K562 (cell line): ENCODE measurements at regions not wholly inside any gene's neighbourhood (a gene's known extent, or its start where the extent isn't known, plus 50 kb on each side); places are given as distances from the start of the nearest gene placed in this dataset.
A peak's percentile ranks its signal among the peaks of the same experiment; 100 is the strongest.

ENCODE experiments used
- ATAC-seq: fragments of 200-7000 bp; cut with Tn5 transposase; 3 replicates; pipeline ENCODE4 v1.9.1; 2020; ENCODE audit warnings: moderate library complexity
- BruUV-seq: library from RNA; stranded (reverse); fragments of 400-500 nt; replicated peaks from 2 replicates; lab custom pipeline; 2021; lab: Mats Ljungman, UMichigan
- CTCF ChIA-PET: fragments of 300-600 bp; formaldehyde crosslinking; extraction: SDS; loops from one replicate; lab custom pipeline; 2021; ENCODE audit warnings: low intra/inter-chr PET ratio; lab: Yijun Ruan, JAX
- POLR2A ChIA-PET: fragments of 300-600, 350-650 bp; sonication (Branson Sonifier 250); formaldehyde crosslinking; extraction: SDS; loops from one replicate; lab custom pipeline; 2021; ENCODE audit warnings: antibody characterized with exemption, inconsistent platforms; lab: Yijun Ruan, JAX
- DNase-seq, 4 experiments: peaks; one replicate each; pipeline versions ENCODE4 v3.0.0 to v3.0.0-alpha.2; 2011 to 2018; ENCODE audit warnings: low spot score in 3 of 4, mixed read lengths in 3 of 4; ENCODE audit errors: extremely low read depth in 1 of 4
- FAIRE-seq: peaks from 2 replicates; lab custom pipeline; 2011; peaks lifted over from hg19 to GRCh38; lab: Jason Lieb, UNC
- H2AFZ ChIP-seq: 2 replicates; pipeline ENCODE4 v1.6.0; 2011; ENCODE audit warnings: low read depth, low read length, control low read depth, inconsistent platforms
- H3K27ac ChIP-seq: fragments of 200-600 bp; 3 replicates; pipeline ENCODE4 v1.8.0; 2011; ENCODE audit warnings: low read depth, mild to moderate bottlenecking, control low read depth, inconsistent platforms, low read length, moderate library complexity, mixed read lengths; ENCODE audit errors: extremely low read depth
- H3K27me3 ChIP-seq, 2 experiments: fragments of 300-600 bp in 1 of 2; 2 replicates in 1 of 2; 3 replicates in 1 of 2; pipeline versions ENCODE4 v1.6.0 to v1.8.0; 2011; ENCODE audit warnings: inconsistent platforms in 2 of 2, low read length in 2 of 2, mild to moderate bottlenecking in 1 of 2, mixed read lengths in 1 of 2, moderate library complexity in 1 of 2; ENCODE audit not compliant: control insufficient read depth in 2 of 2, insufficient read depth in 2 of 2
- H3K36me3 ChIP-seq: fragments of 300-600 bp; 3 replicates; pipeline ENCODE4 v1.8.0; 2011; ENCODE audit warnings: mild to moderate bottlenecking, low read length, inconsistent platforms; ENCODE audit not compliant: control insufficient read depth, insufficient read depth
- H3K4me1 ChIP-seq, 2 experiments: fragments of 200-600 bp in 1 of 2; replicated peaks in 1 of 2; 2 replicates in 1 of 2; 3 replicates in 1 of 2; pipeline versions ENCODE4 v1.5.1 to v1.8.0; 2011; ENCODE audit warnings: inconsistent platforms in 2 of 2, low read length in 2 of 2, mild to moderate bottlenecking in 1 of 2, mixed read lengths in 1 of 2, moderate library complexity in 1 of 2; ENCODE audit not compliant: control insufficient read depth in 2 of 2, insufficient read depth in 2 of 2
- H3K4me2 ChIP-seq: 2 replicates; pipeline ENCODE4 v1.6.1; 2011; ENCODE audit warnings: low read length, control low read depth, inconsistent platforms, mixed read lengths; ENCODE audit not compliant: insufficient read depth
- H3K4me3 ChIP-seq: fragments of 200-600 bp; sonication (generic), shearing (Covaris generic); 2 replicates; pipeline ENCODE4 v1.5.1; 2016; ENCODE audit warnings: control low read depth, inconsistent platforms
- H3K79me2 ChIP-seq: fragments of 200-600 bp; 3 replicates; pipeline ENCODE4 v1.8.0; 2011; ENCODE audit warnings: low read length, inconsistent platforms; ENCODE audit not compliant: control insufficient read depth, insufficient read depth
- H3K9ac ChIP-seq, 2 experiments: 2 replicates each; pipeline versions ENCODE4 v1.6.0 to v1.6.1; 2011; ENCODE audit warnings: low read depth in 2 of 2, low read length in 2 of 2, control low read depth in 1 of 2, inconsistent platforms in 1 of 2, mild to moderate bottlenecking in 1 of 2, mixed read lengths in 1 of 2; ENCODE audit not compliant: insufficient read depth in 1 of 2
- H3K9me1 ChIP-seq: one replicate; pipeline ENCODE4 v1.6.0; 2011; ENCODE audit warnings: inconsistent platforms, mild to moderate bottlenecking, low read length, moderate library complexity; ENCODE audit not compliant: control insufficient read depth, insufficient read depth
- H3K9me3 ChIP-seq: replicated peaks from 2 replicates; pipeline ENCODE4 v1.5.1; 2011; ENCODE audit warnings: low read depth, low read length, inconsistent platforms; ENCODE audit not compliant: control insufficient read depth, insufficient read depth
- H4K20me1 ChIP-seq: replicated peaks from 2 replicates; pipeline ENCODE4 v1.6.1; 2011; ENCODE audit warnings: low read length, inconsistent platforms, mixed read lengths; ENCODE audit not compliant: control insufficient read depth, insufficient read depth
- KLF10 ChIP-seq: fragments of 250-450 bp; sonication (Bioruptor Pico); IDR thresholded peaks from 2 replicates; pipeline ENCODE4 v1.6.1; 2021; ENCODE audit warnings: matching md5 sums
- NUFIP1 ChIP-seq: fragments of 450-650 bp; IDR thresholded peaks from 2 replicates; pipeline ENCODE4 v1.6.1; 2018; ENCODE audit not compliant: partially characterized antibody
- PTTG1 ChIP-seq: fragments of 450-650 bp; IDR thresholded peaks from 2 replicates; pipeline ENCODE4 v1.6.1; 2016; ENCODE audit warnings: low read depth, mild to moderate bottlenecking, missing genetic modification characterization, missing compliant biosample characterization
- RBM39 ChIP-seq: fragments of 200-400 bp; formaldehyde crosslinking; optimal IDR thresholded peaks from 2 replicates; pipeline ENCODE3; 2018; ENCODE audit warnings: low read depth, low read length
- SAFB ChIP-seq: fragments of 200-400 bp; formaldehyde crosslinking; IDR thresholded peaks from 2 replicates; pipeline ENCODE4 v1.6.1; 2017; ENCODE audit warnings: low read depth, low read length, borderline replicate concordance
- TARDBP ChIP-seq: fragments of 450-650 bp; IDR thresholded peaks from 2 replicates; pipeline ENCODE4 v1.6.1; 2016
- TBP ChIP-seq: optimal IDR thresholded peaks from 2 replicates; pipeline ENCODE3; 2011; ENCODE audit warnings: low read depth, low read length, improper control_type of control experiment
- ZKSCAN1 ChIP-seq: fragments of 150-350 bp; IDR thresholded peaks from 2 replicates; pipeline ENCODE4 v1.6.1; 2016; ENCODE audit warnings: low read depth, low read length
- WGBS: fragments of 100-300 bp; shearing (Covaris generic); methylation state at CpG from one replicate; pipeline ENCODE4 v1.1.6; 2016; ENCODE audit warnings: low coverage, mixed read lengths; ENCODE audit not compliant: insufficient coverage; ENCODE audit errors: missing lambda C conversion rate; 5-methylcytosine and 5-hydroxymethylcytosine counted together
- in situ Hi-C: fragments of 300-500 bp; cut with MboI; formaldehyde crosslinking; loops from 4 replicates; pipeline ENCODE4 v1.15.0; 2018; ENCODE audit warnings: inconsistent platforms, mixed read lengths
- intact Hi-C: fragments of 100-400 bp; cut with micrococcal nuclease; formaldehyde crosslinking; loops from 2 replicates; pipeline ENCODE4 v1.14.2; 2022

DNA sequence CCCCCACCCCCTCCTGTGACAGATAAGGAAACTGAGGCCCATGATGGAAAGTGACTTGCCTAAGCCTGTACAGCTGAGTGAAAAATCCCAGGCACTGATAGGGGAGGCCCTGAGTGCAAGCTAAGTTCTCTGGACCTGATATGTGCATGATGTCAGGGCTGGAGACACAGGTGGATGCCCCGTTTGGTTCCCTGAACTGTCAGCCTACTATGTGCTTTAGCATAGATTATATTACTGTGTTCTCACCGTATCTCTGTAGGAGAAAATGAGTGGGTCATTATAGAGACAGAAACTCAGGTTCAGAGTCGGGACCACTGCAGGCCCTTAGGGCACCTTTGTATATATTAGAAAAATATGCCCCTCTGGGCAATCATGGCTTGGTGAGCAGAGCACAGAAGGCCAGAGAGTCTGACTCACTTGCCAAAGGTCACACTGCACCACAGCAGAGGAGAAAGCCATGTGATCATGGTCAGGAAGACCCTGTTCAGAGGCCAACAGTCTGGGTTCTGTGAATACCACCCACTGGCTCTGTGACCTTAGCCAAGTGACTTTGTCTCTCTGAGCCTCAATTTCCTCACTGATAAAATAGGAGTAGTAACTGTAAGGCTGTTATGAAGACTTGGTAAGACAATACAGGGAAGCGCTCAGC is 145.8 kb upstream of the WNT4 start:
- Histone ChIP-seq H4K20me1 (no peaks in the 10 kb centered on the region), H3K4me3 (no peak overlapping the region)
- CTCF ChIA-PET = no interaction called here
- ATAC-seq = no peak
- peak; percentile 92 for TF ChIP-seq ZKSCAN1
- no peak for TF ChIP-seq TBP
- no peak for TF ChIP-seq NUFIP1
- no peak for TF ChIP-seq RBM39
- no peak for TF ChIP-seq KLF10 (CRISPR knock-in tag)
- TF ChIP-seq PTTG1 (tag) = no peak
- TF ChIP-seq SAFB = no peak
- no peak for TF ChIP-seq TARDBP
- TF ChIP-seq, all 486 proteins: peak for 1
- Histone ChIP-seq H2AFZ (peak overlapping the region; percentile 35; the same call in 1 of the 2 replicates), H3K9me3 (no peaks in the 10 kb centered on the region), H3K36me3 (no peaks in the 10 kb centered on the region), H3K79me2 (no peaks in the 10 kb centered on the region), H3K27me3 (no peaks in the 10 kb centered on the region; a peak in 1 of 5 replicates), H3K27ac (no peak overlapping the region), H3K4me2 (no peak overlapping the region), H3K4me1 (peaks cover 20 to 24% of the 10 kb centered on the region in 2 experiments), H3K9ac (no peak overlapping the region), H3K9me1 (peaks cover 3% of the 10 kb centered on the region)
- in situ Hi-C loops = no loop called here
- BruUV-seq = no TSS peak
- 32% methylated on average over 4 of the region's 4 CpGs for WGBS
- intact Hi-C loops = no loop called here
- DNase-seq = no peak
- FAIRE-seq = no peak
- POLR2A ChIA-PET = interaction anchor here (1.4 kb wide), 1 partner anchor 10 kb away, joined by 3 read pairs; no protein-coding TSS in a partner anchor
